Right atrium auricular region (tissue), 2 donors: ENCODE measurements at regions not wholly inside any gene's neighbourhood (a gene's known extent, or its start where the extent isn't known, plus 50 kb on each side); places are given as distances from the start of the nearest gene placed in this dataset.
"Not testable (repeated sequence)": the region's sequence is repeated elsewhere in the genome, so short reads cannot be mapped to it uniquely, and the experiment has no call there.

ENCODE experiments used
- DNase-seq: peaks from one replicate; pipeline ENCODE4 v3.0.0-alpha.2; 2019; ENCODE audit warnings: low spot score
- H3K27ac ChIP-seq, 2 donors: fragments of 200-600 bp; sonication (generic); 1 replicate in 1 of 2; 2 replicates in 1 of 2; pipeline ENCODE4 v1.5.1; 2016 to 2019
- H3K27me3 ChIP-seq, 2 donors: fragments of 200-600 bp; sonication (generic); one replicate each; pipeline versions ENCODE4 v1.5.1 to v1.6.0; 2017 to 2019
- H3K36me3 ChIP-seq: fragments of 200-600 bp; sonication (generic); one replicate; pipeline ENCODE4 v1.5.1; 2016
- H3K4me1 ChIP-seq, 2 donors: fragments of 200-600 bp; sonication (generic); one replicate each; pipeline versions ENCODE4 v1.5.1 to v1.6.0; 2017 to 2019
- H3K4me3 ChIP-seq, 2 donors: fragments of 200-600 bp; sonication (generic); 1 replicate in 1 of 2; 2 replicates in 1 of 2; pipeline ENCODE4 v1.5.1; 2017 to 2019; ENCODE audit warnings: mild to moderate bottlenecking in 1 of 2, moderate library complexity in 1 of 2
- H3K9me3 ChIP-seq, 2 donors: fragments of 200-600 bp; sonication (generic); one replicate each; pipeline ENCODE4 v1.5.1; 2019
- CTCF ChIP-seq, 2 donors: fragments of 200-600 bp; sonication (generic); IDR thresholded peaks; one replicate each; pipeline ENCODE4 v1.5.1; 2019; ENCODE audit warnings: antibody characterized with exemption in 2 of 2

GRCh38 chr11:98409069-98409468 lies 611.7 kb upstream of the CNTN5 start:
- Histone ChIP-seq H3K4me1 (no peaks in the 10 kb centered on the region), H3K36me3 (no peaks in the 10 kb centered on the region), H3K4me3 (no peak overlapping the region), H3K9me3 (no peaks in the 10 kb centered on the region), H3K27me3 (no peaks in the 10 kb centered on the region), H3K27ac (no peak overlapping the region)
- no peak for TF ChIP-seq CTCF (IDR thresholded peaks at IDR 0.05)
- no peak for DNase-seq

- no peaks in the 10 kb centered on the region for H3K9me3 ChIP-seq
- TF ChIP-seq CTCF (IDR thresholded peaks at IDR 0.05) = no peak
- no peak overlapping the region for H3K27ac ChIP-seq
- H3K4me3 ChIP-seq = no peak overlapping the region
- H3K36me3 ChIP-seq = no peaks in the 10 kb centered on the region
- H3K27me3 ChIP-seq = no peaks in the 10 kb centered on the region
- no peak for DNase-seq
- H3K4me1 ChIP-seq = no peaks in the 10 kb centered on the region
These were observed 609.0 kb upstream of the CNTN5 start for GRCh38 chr11:98411777-98412176.

- Histone ChIP-seq H3K36me3 (no peaks in the 10 kb centered on the region), H3K4me3 (no peak overlapping the region), H3K27me3 (no peaks in the 10 kb centered on the region), H3K27ac (no peak overlapping the region), H3K4me1 (no peaks in the 10 kb centered on the region), H3K9me3 (no peaks in the 10 kb centered on the region)
- TF ChIP-seq CTCF (IDR thresholded peaks at IDR 0.05) = no peak
- DNase-seq = no peak
These were observed 603.4 kb upstream of the CNTN5 start for GRCh38 chr11:98417256-98417755.

GRCh38 chr11:98423933-98424332 lies 596.8 kb upstream of the CNTN5 start:
- H3K27me3 ChIP-seq = no peaks in the 10 kb centered on the region
- H3K27ac ChIP-seq = no peak overlapping the region
- H3K36me3 ChIP-seq = no peaks in the 10 kb centered on the region
- peaks cover 0 to 25% of the 10 kb centered on the region in 2 donors for H3K9me3 ChIP-seq
- no peaks in the 10 kb centered on the region for H3K4me1 ChIP-seq
- DNase-seq = no peak
- no peak overlapping the region for H3K4me3 ChIP-seq
- no peak for TF ChIP-seq CTCF (IDR thresholded peaks at IDR 0.05)

GRCh38 chr11:98424773-98425172 lies 596.0 kb upstream of the CNTN5 start:
- not testable (repeated sequence) for H3K27me3 ChIP-seq, H3K4me1 ChIP-seq, H3K4me3 ChIP-seq, H3K36me3 ChIP-seq, H3K27ac ChIP-seq, DNase-seq
- peaks cover 0 to 30% of the 10 kb centered on the region in 2 donors for H3K9me3 ChIP-seq

GRCh38 chr11:98431463-98432359 lies 589.0 kb upstream of the CNTN5 start:
- Histone ChIP-seq H3K27ac (no peak overlapping the region), H3K27me3 (no peaks in the 10 kb centered on the region), H3K36me3 (no peaks in the 10 kb centered on the region), H3K4me1 (no peaks in the 10 kb centered on the region), H3K9me3 (peaks cover 0 to 20% of the 10 kb centered on the region in 2 donors), H3K4me3 (no peak overlapping the region)
- no peak for TF ChIP-seq CTCF (IDR thresholded peaks at IDR 0.05)
- no peak for DNase-seq
